ENCODE measurements at regions not wholly inside any gene's neighbourhood (a gene's known extent, or its start where the extent isn't known, plus 50 kb on each side); places are given as distances from the start of the nearest gene placed in this dataset.
A peak's percentile ranks its signal among the peaks of the same experiment; 100 is the strongest.

DNA sequence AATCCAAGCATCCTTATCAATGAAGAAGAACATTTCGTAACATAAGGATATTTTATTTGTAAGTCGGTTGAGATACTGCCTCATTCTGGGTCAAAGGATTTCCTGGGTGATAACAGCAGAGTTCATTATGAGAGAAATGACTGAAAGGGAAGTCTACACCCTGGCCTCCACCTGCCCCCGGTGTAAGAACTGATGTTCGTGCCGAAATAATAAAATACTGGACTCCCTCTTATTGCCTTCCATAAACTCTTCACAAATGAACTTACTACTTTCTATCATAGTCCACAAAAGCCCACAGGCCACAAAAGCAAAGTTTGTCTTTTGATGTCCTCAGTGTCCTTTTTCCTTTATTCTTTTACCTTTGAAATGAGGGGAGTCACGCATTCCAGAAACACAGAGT lies 174.4 kb downstream of the SERPINI1 start:
- no peaks in the 10 kb centered on the region for H3K9me3 ChIP-seq
- TF ChIP-seq, protein P1, sequence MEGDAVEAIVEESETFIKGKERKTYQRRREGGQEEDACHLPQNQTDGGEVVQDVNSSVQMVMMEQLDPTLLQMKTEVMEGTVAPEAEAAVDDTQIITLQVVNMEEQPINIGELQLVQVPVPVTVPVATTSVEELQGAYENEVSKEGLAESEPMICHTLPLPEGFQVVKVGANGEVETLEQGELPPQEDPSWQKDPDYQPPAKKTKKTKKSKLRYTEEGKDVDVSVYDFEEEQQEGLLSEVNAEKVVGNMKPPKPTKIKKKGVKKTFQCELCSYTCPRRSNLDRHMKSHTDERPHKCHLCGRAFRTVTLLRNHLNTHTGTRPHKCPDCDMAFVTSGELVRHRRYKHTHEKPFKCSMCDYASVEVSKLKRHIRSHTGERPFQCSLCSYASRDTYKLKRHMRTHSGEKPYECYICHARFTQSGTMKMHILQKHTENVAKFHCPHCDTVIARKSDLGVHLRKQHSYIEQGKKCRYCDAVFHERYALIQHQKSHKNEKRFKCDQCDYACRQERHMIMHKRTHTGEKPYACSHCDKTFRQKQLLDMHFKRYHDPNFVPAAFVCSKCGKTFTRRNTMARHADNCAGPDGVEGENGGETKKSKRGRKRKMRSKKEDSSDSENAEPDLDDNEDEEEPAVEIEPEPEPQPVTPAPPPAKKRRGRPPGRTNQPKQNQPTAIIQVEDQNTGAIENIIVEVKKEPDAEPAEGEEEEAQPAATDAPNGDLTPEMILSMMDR (IDR thresholded peaks at IDR 0.05), result no peak
- intact Hi-C loops (cut with DNase I), result no loop called here

DNA sequence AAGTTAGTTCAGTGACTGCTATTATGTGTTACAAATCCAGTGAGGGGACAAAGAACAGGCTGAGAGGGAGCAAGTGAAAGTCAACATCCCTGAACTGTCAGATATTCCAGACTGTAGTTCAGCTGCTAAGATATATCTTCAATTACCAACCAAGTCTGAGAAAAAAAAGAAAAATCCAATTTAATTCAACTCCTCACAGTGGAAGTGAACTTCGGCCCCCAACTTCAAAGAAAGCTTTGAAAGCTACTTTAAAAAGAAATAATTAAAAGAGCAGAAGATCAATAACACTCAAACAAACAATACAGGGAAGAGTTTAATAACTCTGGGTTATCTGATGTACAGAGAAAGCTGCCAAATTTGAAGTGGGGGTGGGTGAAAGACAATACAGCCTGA lies 174.0 kb downstream of the SERPINI1 start:
- TF ChIP-seq, protein P1 (IDR thresholded peaks at IDR 0.05), result no peak
- intact Hi-C loops (cut with DNase I), result no loop called here

More for the DNA sequence above, 174.4 kb downstream of the SERPINI1 start:
- no peak for ATAC-seq
- DNase-seq, result no peak
- Histone ChIP-seq H3K27ac (no peak overlapping the region), H3K27me3 (no peaks in the 10 kb centered on the region), H3K4me1 (peaks cover 0 to 3% of the 10 kb centered on the region in 2 donors), H3K36me3 (no peaks in the 10 kb centered on the region), H3K4me3 (no peak overlapping the region)

DNA sequence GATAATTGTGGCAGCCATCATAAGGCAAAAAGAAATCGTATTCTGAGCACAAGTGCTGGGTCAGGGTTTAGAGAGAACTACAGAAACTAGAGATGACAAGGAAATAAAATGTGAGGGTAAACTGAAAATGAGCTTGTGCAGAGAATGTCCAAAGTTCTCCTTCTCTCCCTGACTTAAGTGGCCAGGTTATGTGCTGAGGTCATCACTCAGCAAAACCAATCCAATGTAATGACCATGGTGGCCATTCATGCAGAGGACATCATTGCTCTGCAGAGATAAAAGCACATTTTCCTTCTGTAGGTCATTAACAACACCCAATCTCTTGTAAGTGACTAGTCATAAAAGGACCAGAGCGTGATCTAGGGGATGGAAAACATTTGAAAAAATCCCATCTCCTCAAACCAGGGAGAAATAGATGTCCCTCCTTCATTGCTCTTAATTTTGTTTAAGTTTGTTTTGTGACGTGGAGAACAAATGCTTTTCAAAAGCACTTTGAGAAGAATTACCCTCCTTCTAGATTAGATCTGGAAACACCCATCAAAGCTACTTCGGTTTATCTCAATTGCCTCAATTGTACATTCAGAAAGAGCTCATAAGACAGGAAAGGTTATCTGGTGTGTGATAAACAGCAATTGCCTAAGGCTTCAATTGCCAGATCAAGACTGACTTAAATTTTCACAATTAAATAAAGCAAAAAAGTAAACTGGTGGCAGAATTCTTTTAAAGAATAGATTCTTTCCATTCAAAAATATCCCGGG lies 173.4 kb downstream of the SERPINI1 start:
- no peak for DNase-seq
- no peaks in the 10 kb centered on the region for H3K9me3 ChIP-seq
- H3K27ac ChIP-seq, result no peak overlapping the region
- H3K27me3 ChIP-seq, result no peaks in the 10 kb centered on the region
- H3K4me1 ChIP-seq, result peaks cover 0 to 3% of the 10 kb centered on the region in 2 donors
- peak; percentile 12 for ATAC-seq
- H3K4me3 ChIP-seq, result no peak overlapping the region
- TF ChIP-seq, protein P1 (IDR thresholded peaks at IDR 0.05), result no peak
- intact Hi-C loops (cut with DNase I), result no loop called here
- H3K36me3 ChIP-seq, result no peaks in the 10 kb centered on the region

More for the DNA sequence above, 174.0 kb downstream of the SERPINI1 start:
- Histone ChIP-seq H3K4me3 (no peak overlapping the region), H3K4me1 (peaks cover 0 to 3% of the 10 kb centered on the region in 2 donors), H3K27ac (no peak overlapping the region), H3K9me3 (no peaks in the 10 kb centered on the region), H3K27me3 (no peaks in the 10 kb centered on the region), H3K36me3 (no peaks in the 10 kb centered on the region)
- ATAC-seq (no peak), DNase-seq (no peak)

DNA sequence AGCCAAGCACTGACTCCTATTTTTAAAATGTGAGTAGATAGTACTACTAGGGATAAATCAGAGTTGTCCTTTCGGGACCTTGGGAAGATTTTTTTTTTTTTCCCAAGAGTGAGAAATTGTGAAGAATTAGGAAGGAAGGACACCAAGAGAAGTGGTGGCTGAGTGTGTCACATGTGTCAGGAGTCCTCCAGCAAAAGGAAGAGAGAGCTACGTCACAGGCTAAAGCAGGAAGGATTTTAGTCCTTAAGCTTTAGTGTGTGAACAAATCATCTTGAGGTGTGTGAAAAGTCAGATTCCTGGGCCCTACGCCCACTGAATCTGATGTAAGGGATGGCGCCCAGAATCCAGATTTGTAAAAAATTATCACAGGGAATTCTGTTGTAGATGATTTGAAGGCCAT lies 172.7 kb downstream of the SERPINI1 start:
- ATAC-seq (peak; percentile 56), DNase-seq (no peak)
- Histone ChIP-seq H3K36me3 (no peaks in the 10 kb centered on the region), H3K9me3 (no peaks in the 10 kb centered on the region), H3K27me3 (no peaks in the 10 kb centered on the region), H3K27ac (no peak overlapping the region), H3K4me3 (no peak overlapping the region), H3K4me1 (no peaks in the 10 kb centered on the region)
- intact Hi-C loops (cut with DNase I), result no loop called here
- TF ChIP-seq, protein P1 (IDR thresholded peaks at IDR 0.05), result no peak

DNA sequence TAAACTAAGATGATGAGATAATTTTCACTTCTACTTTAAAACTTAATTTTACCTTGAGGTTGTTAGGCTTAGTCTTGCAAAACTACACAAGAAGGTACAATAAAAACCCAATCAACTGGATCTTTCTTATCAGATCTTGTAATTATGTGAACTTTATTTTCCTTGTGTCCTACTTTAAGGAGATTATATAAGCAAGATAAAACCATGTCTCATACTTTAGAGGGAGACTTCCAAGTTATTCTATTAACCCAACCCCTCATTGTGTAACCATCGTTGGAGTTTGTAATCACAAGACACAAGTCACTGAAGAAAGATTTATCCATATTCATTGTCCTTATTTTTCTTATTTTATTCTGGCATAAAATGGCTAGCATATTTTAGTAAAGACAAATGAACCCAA lies 165.6 kb downstream of the SERPINI1 start:
- intact Hi-C loops (cut with DNase I), result no loop called here
- TF ChIP-seq, protein P1 (IDR thresholded peaks at IDR 0.05), result no peak

More for the DNA sequence above, 165.6 kb downstream of the SERPINI1 start:
- DNase-seq (no peak), ATAC-seq (no peak)
- Histone ChIP-seq H3K27ac (no peak overlapping the region), H3K36me3 (no peaks in the 10 kb centered on the region), H3K4me3 (no peak overlapping the region), H3K9me3 (no peaks in the 10 kb centered on the region), H3K4me1 (no peaks in the 10 kb centered on the region), H3K27me3 (no peaks in the 10 kb centered on the region)

Measured in left lung (tissue), 4 donors.